ENCODE measurements at regions not wholly inside any gene's neighbourhood (a gene's known extent, or its start where the extent isn't known, plus 50 kb on each side); places are given as distances from the start of the nearest gene placed in this dataset.

DNA sequence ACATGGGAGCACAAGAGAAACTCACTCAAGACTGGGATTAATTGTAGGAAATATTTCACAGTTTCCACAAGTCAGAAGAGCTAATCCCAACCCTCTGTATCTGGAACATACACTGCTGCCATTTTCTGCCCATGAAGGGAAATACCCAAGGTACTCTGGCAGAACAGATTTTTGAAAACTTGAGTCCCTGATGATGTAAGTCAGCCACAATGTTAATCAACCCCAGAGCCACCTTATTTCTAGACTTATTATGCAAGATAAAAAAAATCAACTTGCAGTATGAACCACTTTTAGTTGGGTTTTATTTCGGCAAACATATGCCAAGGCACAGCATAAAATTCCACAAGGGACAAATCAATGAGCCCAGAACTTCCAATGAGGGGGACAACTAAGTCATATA is 141.5 kb downstream of the LY86 start:
- WGBS, 2 experiments (ENCODE audit: insufficient coverage in 1 of 2, insufficient read length in 1 of 2): 60% methylated on average over 1 of the region's 1 CpG; no CpG with 5 or more reads in 1 of the 2 experiments
- Mint-ChIP-seq H3K27ac (no peak overlapping the region), H3K4me1 (peaks cover 30% of the 10 kb centered on the region)

GRCh38 chr6:6730831-6731230 is 142.3 kb downstream of the LY86 start:
- no peak overlapping the region for H3K27ac Mint-ChIP-seq

More for the DNA sequence above, 141.5 kb downstream of the LY86 start:
- Mint-ChIP-seq H3K36me3 (ENCODE audit: low read depth) (no peaks in the 10 kb centered on the region), H3K27me3 (ENCODE audit: insufficient read depth) (peaks cover 11% of the 10 kb centered on the region), H3K4me3 (no peak overlapping the region), H3K9me3 (no peaks in the 10 kb centered on the region)
- Histone ChIP-seq H3K36me3 (ENCODE audit: control insufficient read depth, insufficient read depth, low read length) (no peaks in the 10 kb centered on the region), H3K27ac (ENCODE audit: low read depth, low read length) (no peak overlapping the region), H3K4me3 (ENCODE audit: low read length) (no peak overlapping the region), H3K4me1 (ENCODE audit: control insufficient read depth, insufficient read depth, low read length) (peaks cover 16% of the 10 kb centered on the region), H3K9ac (ENCODE audit: extremely low read depth, low read length, poor library complexity, severe bottlenecking) (no peak overlapping the region), H3K27me3 (ENCODE audit: control insufficient read depth, insufficient read depth, low read length, poor library complexity, severe bottlenecking) (no peaks in the 10 kb centered on the region), H3K9me3 (ENCODE audit: control insufficient read depth, low read length) (no peaks in the 10 kb centered on the region)
- no peak for DNase-seq
- TF ChIP-seq, protein P1, sequence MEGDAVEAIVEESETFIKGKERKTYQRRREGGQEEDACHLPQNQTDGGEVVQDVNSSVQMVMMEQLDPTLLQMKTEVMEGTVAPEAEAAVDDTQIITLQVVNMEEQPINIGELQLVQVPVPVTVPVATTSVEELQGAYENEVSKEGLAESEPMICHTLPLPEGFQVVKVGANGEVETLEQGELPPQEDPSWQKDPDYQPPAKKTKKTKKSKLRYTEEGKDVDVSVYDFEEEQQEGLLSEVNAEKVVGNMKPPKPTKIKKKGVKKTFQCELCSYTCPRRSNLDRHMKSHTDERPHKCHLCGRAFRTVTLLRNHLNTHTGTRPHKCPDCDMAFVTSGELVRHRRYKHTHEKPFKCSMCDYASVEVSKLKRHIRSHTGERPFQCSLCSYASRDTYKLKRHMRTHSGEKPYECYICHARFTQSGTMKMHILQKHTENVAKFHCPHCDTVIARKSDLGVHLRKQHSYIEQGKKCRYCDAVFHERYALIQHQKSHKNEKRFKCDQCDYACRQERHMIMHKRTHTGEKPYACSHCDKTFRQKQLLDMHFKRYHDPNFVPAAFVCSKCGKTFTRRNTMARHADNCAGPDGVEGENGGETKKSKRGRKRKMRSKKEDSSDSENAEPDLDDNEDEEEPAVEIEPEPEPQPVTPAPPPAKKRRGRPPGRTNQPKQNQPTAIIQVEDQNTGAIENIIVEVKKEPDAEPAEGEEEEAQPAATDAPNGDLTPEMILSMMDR (conservative IDR thresholded peaks at IDR 0.05): no peak

DNA sequence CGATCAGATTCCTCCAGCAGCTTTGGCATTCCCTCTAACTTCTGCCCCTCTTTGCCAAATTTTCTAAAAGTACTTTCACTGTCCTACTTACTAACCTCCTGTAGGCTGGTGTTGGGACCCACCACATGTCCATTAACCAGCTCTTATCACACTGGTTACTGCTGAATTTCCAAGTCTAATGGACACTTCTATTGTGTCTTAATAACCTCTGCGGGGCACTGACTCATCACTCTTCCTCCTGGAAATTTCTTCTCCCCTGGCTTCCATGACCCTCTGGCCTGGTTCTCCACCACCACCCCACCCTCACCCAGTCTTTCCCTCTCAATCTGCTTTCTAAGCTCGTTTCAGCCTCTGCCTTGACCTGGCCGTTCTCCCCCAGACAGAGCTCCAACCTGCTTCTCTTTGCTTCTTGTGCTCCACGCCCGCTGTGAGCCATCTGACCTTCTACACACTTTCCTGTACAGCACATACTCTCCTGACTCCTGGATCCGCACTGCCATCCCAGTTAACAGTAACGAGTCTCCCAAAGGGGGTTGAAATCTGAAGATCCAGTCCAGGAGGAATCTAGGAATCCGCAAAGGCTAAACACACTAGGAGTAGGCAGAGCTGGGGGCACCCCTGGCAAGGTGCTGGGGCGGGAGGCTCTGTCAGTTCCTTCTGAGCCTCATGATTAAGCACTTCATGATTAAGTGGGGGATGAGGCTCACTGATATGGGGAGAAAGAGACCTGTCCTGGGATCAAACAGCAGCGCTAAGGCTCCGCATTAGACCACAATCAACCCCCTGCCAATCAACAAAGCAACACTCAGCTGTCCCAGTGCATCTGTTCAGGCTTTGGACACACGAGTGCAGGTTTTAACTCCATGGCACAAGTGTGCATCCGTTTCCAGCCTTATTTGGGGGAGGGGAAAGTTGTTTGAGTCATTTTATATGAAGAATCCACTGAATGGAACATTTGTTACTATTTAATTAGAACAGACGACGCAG is 146.3 kb downstream of the LY86 start:
- H3K36me3 ChIP-seq (ENCODE audit: control insufficient read depth, insufficient read depth, low read length): no peaks in the 10 kb centered on the region
- no peak overlapping the region for H3K27ac ChIP-seq (ENCODE audit: low read depth, low read length)
- Mint-ChIP-seq H3K4me3 (no peak overlapping the region), H3K4me1 (peaks cover 12% of the 10 kb centered on the region), H3K27ac (no peak overlapping the region), H3K36me3 (ENCODE audit: low read depth) (no peaks in the 10 kb centered on the region), H3K9me3 (no peaks in the 10 kb centered on the region), H3K27me3 (ENCODE audit: insufficient read depth) (peaks cover 2% of the 10 kb centered on the region)
- H3K4me1 ChIP-seq (ENCODE audit: control insufficient read depth, insufficient read depth, low read length): peaks cover 6% of the 10 kb centered on the region
- DNase-seq: no peak
- WGBS, 2 experiments (ENCODE audit: insufficient coverage in 1 of 2, insufficient read length in 1 of 2): 85 to 87% methylated on average over 12 to 16 of the region's 16 CpGs
- H3K27me3 ChIP-seq (ENCODE audit: control insufficient read depth, insufficient read depth, low read length, poor library complexity, severe bottlenecking): no peaks in the 10 kb centered on the region
- TF ChIP-seq, protein P1 (conservative IDR thresholded peaks at IDR 0.05): no peak
- H3K9ac ChIP-seq (ENCODE audit: extremely low read depth, low read length, poor library complexity, severe bottlenecking): no peak overlapping the region
- no peak overlapping the region for H3K4me3 ChIP-seq (ENCODE audit: low read length)
- H3K9me3 ChIP-seq (ENCODE audit: control insufficient read depth, low read length): no peaks in the 10 kb centered on the region

More at GRCh38 chr6:6730831-6731230, 142.3 kb downstream of the LY86 start:
- Histone ChIP-seq H3K27me3 (ENCODE audit: control insufficient read depth, insufficient read depth, low read length, poor library complexity, severe bottlenecking) (no peaks in the 10 kb centered on the region), H3K4me3 (ENCODE audit: low read length) (no peak overlapping the region), H3K4me1 (ENCODE audit: control insufficient read depth, insufficient read depth, low read length) (peaks cover 12% of the 10 kb centered on the region), H3K36me3 (ENCODE audit: control insufficient read depth, insufficient read depth, low read length) (no peaks in the 10 kb centered on the region), H3K9me3 (ENCODE audit: control insufficient read depth, low read length) (no peaks in the 10 kb centered on the region), H3K9ac (ENCODE audit: extremely low read depth, low read length, poor library complexity, severe bottlenecking) (no peak overlapping the region), H3K27ac (ENCODE audit: low read depth, low read length) (no peak overlapping the region)
- Mint-ChIP-seq H3K36me3 (ENCODE audit: low read depth) (no peaks in the 10 kb centered on the region), H3K4me1 (peaks cover 21% of the 10 kb centered on the region), H3K27me3 (ENCODE audit: insufficient read depth) (peaks cover 5% of the 10 kb centered on the region), H3K4me3 (no peak overlapping the region), H3K9me3 (no peaks in the 10 kb centered on the region)
- no peak for DNase-seq
- TF ChIP-seq, protein P1 (conservative IDR thresholded peaks at IDR 0.05): no peak
- 81 to 90% methylated on average over 2 of the region's 2 CpGs for WGBS, 2 experiments (ENCODE audit: insufficient coverage in 1 of 2, insufficient read length in 1 of 2)
